Heart left ventricle (tissue), 16 donors: ENCODE measurements at regions not wholly inside any gene's neighbourhood (a gene's known extent, or its start where the extent isn't known, plus 50 kb on each side); places are given as distances from the start of the nearest gene placed in this dataset.

Experiments used
- ATAC-seq, 4 donors: fragments of 200-7000 bp; cut with Tn5 transposase; one replicate each; pipeline ENCODE4 v1.9.1; 2020 to 2022; ENCODE audit warnings: moderate library complexity in 4 of 4, mild to moderate bottlenecking in 3 of 4, moderate number of reproducible peaks in 1 of 4
- DNase-seq, 5 donors: peaks; one replicate each; pipeline ENCODE4 v3.0.0-alpha.2; 2020
- H3K27ac ChIP-seq, 12 donors: fragments of 200-600 bp; sonication (generic) in 4 of 12; one replicate each; pipeline versions ENCODE4 v1.5.0 to v1.8.0; 2016 to 2022; ENCODE audit warnings: mild to moderate bottlenecking in 2 of 12
- H3K27me3 ChIP-seq, 9 donors: fragments of 200-600 bp; sonication (generic) in 2 of 9; one replicate each; pipeline versions ENCODE4 v1.5.1 to v1.8.0; 2016 to 2022; ENCODE audit warnings: mild to moderate bottlenecking in 3 of 9
- H3K36me3 ChIP-seq, 9 donors: fragments of 200-600 bp; sonication (generic) in 2 of 9; one replicate each; pipeline versions ENCODE4 v1.5.0 to v1.8.0; 2018 to 2022; ENCODE audit warnings: mild to moderate bottlenecking in 2 of 9
- H3K4me1 ChIP-seq, 12 donors: fragments of 200-600 bp; sonication (generic) in 4 of 12; one replicate each; pipeline versions ENCODE4 v1.5.0 to v1.8.0; 2016 to 2022; ENCODE audit warnings: mild to moderate bottlenecking in 3 of 12
- H3K4me3 ChIP-seq, 12 donors: fragments of 200-600 bp; sonication (generic) in 4 of 12; one replicate each; pipeline versions ENCODE4 v1.5.0 to v1.8.0; 2017 to 2022; ENCODE audit warnings: mild to moderate bottlenecking in 9 of 12, moderate library complexity in 4 of 12
- H3K9me3 ChIP-seq, 12 donors: fragments of 200-600 bp; sonication (generic) in 4 of 12; one replicate each; pipeline versions ENCODE4 v1.5.0 to v1.8.0; 2016 to 2022; ENCODE audit warnings: mild to moderate bottlenecking in 1 of 12
- POLR2A ChIP-seq, 2 donors: fragments of 450-650 bp; IDR thresholded peaks; one replicate each; pipeline ENCODE4 v1.6.1; 2017; ENCODE audit warnings: antibody characterized with exemption in 2 of 2, mild to moderate bottlenecking in 2 of 2, moderate library complexity in 2 of 2
- WGBS, 4 donors: extraction: QIAGEN DNeasy Blood & Tissue Kit in 2 of 4; methylation state at CpG; one replicate each; pipeline versions ENCODE4 v1.1.5 to v1.1.7; 2013 to 2018; 5-methylcytosine and 5-hydroxymethylcytosine counted together
- intact Hi-C, 10 donors: fragments of 100-400 bp; cut with DNase I; formaldehyde crosslinking; loops; one replicate each; pipeline versions ENCODE4 v1.11.1 to v1.14.2; 2022
- TF ChIP-seq, protein P1 (sequence below), 12 donors: fragments of 200-600 bp; sonication (generic) in 4 of 12; IDR thresholded peaks; one replicate each; pipeline versions ENCODE4 v1.5.0 to v1.8.0; 2018 to 2022; ENCODE audit warnings: antibody characterized with exemption in 12 of 12, mild to moderate bottlenecking in 5 of 12
- donor health status: ischemic (EF 13 %, LVEDD 7.1; RV severe dilation, severe dysfunction).
- donor health status: healthy with polysubstance abuse.
- donor health status: DM: no; HTN: yes; CAD: no.
- donor health status: DM: no; HTN: no; CAD: no.
- donor health status: ischemic (EF 25% LVEDD 6.9; RV normal size, moderate dysfunction).
- donor health status: ischemic (EF 25% LVEDD 5.7; RV mildly dilated, moderate dysfunction).
- donor health status: healthy.
- donor health status: DM: yes; HTN: yes; CAD: no.
- donor health status: ischemic (EF 35%, LVEDD 5.7; RV mildly dilated, moderate dysfunction).
- donor health status: nonischemic (EF 11% LVEDD 7.7; RV severe dilation, severe dysfunction).
- donor health status: DM: yes; HTN: yes; CAD: no.
- donor health status: PGD.
- donor health status: ischemic (EF 29% LVEDD 5.4; RV normal size, mild dysfunction).
- donor health status: nonischemic (EF 23%, LVEDD 6.1; RV moderate dilation, normal function).

GRCh38 chr20:7696311-7696710, 243.9 kb downstream of the HAO1 start:
- Histone ChIP-seq H3K36me3 (no peaks in the 10 kb centered on the region), H3K9me3 (no peaks in the 10 kb centered on the region), H3K27me3 (no peaks in the 10 kb centered on the region), H3K27ac (no peak overlapping the region), H3K4me3 (no peak overlapping the region), H3K4me1 (peaks cover 0 to 4% (median 0%) of the 10 kb centered on the region in 12 donors)
- ATAC-seq (no peak), DNase-seq (no peak)
- TF ChIP-seq, protein P1, sequence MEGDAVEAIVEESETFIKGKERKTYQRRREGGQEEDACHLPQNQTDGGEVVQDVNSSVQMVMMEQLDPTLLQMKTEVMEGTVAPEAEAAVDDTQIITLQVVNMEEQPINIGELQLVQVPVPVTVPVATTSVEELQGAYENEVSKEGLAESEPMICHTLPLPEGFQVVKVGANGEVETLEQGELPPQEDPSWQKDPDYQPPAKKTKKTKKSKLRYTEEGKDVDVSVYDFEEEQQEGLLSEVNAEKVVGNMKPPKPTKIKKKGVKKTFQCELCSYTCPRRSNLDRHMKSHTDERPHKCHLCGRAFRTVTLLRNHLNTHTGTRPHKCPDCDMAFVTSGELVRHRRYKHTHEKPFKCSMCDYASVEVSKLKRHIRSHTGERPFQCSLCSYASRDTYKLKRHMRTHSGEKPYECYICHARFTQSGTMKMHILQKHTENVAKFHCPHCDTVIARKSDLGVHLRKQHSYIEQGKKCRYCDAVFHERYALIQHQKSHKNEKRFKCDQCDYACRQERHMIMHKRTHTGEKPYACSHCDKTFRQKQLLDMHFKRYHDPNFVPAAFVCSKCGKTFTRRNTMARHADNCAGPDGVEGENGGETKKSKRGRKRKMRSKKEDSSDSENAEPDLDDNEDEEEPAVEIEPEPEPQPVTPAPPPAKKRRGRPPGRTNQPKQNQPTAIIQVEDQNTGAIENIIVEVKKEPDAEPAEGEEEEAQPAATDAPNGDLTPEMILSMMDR (IDR thresholded peaks at IDR 0.05), result no peak
- TF ChIP-seq POLR2A (IDR thresholded peaks at IDR 0.05), result no peak
- intact Hi-C loops, result no loop called here
- 30 to 70% (median 54%) methylated on average over 1 of the region's 1 CpG for WGBS, 4 donors

DNA sequence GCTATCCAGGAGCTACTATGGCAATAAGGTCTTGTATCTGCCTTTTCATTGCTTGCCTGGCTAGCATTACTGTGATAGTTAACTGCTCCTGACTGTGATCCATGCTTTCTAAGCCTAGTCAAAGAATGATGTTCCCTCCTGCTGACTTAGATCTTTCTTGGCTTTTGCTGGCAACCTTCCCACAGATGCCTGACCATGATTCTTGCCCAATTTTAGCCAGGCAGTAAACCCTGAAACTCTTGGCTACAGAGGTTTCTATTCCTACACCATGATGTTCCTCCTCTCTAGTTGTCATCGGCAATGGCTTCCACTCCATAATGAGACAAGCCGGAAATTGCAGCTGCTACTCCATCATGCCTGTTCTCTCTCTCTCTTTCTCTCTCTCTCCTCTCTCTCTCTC, 238.1 kb downstream of the HAO1 start:
- H3K4me1 ChIP-seq, result no peaks in the 10 kb centered on the region
- no peak overlapping the region for H3K4me3 ChIP-seq
- H3K27me3 ChIP-seq, result no peaks in the 10 kb centered on the region
- no peaks in the 10 kb centered on the region for H3K9me3 ChIP-seq
- no peak for TF ChIP-seq POLR2A (IDR thresholded peaks at IDR 0.05)
- TF ChIP-seq, protein P1 (IDR thresholded peaks at IDR 0.05), result no peak
- 76 to 94% (median 84%) methylated on average over 2 of the region's 2 CpGs for WGBS, 4 donors
- DNase-seq (no peak), ATAC-seq (no peak)
- intact Hi-C loops, result no loop called here
- no peaks in the 10 kb centered on the region for H3K36me3 ChIP-seq
- H3K27ac ChIP-seq, result no peak overlapping the region

DNA sequence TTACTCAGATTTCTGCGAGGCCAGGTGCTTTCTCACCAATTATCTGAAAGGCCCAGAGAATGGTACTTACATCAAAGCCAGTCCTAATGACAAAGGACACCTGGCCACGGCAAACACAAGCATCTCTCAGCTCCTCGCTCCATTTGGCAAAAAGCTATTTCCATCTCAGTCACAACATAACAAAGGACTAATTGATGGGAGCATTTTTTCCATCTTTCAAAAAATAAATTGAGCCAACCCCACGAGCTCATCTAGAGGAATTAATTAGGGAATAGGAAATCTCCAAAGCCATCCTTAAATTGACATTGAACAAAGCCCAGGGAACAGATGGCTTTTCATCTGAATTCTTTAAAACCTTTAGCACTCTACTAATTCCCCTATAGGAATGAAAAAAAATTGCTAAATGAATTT, 236.7 kb downstream of the HAO1 start:
- no peak for ATAC-seq
- intact Hi-C loops, result no loop called here
- no peak overlapping the region for H3K27ac ChIP-seq
- no peak overlapping the region for H3K4me3 ChIP-seq
- H3K9me3 ChIP-seq, result no peaks in the 10 kb centered on the region
- H3K4me1 ChIP-seq, result no peaks in the 10 kb centered on the region
- no peak for DNase-seq
- WGBS, 4 donors, result 50 to 58% (median 56%) methylated on average over 4 of the region's 4 CpGs
- no peaks in the 10 kb centered on the region for H3K36me3 ChIP-seq
- no peak for TF ChIP-seq POLR2A (IDR thresholded peaks at IDR 0.05)
- TF ChIP-seq, protein P1 (IDR thresholded peaks at IDR 0.05), result no peak
- H3K27me3 ChIP-seq, result no peaks in the 10 kb centered on the region

- WGBS, 4 donors, result 61 to 73% (median 69%) methylated on average over 2 of the region's 2 CpGs
- Histone ChIP-seq H3K4me3 (no peak overlapping the region), H3K27ac (no peak overlapping the region), H3K27me3 (no peaks in the 10 kb centered on the region), H3K4me1 (no peaks in the 10 kb centered on the region), H3K9me3 (no peaks in the 10 kb centered on the region), H3K36me3 (no peaks in the 10 kb centered on the region)
- intact Hi-C loops, result no loop called here
- TF ChIP-seq POLR2A (IDR thresholded peaks at IDR 0.05), result no peak
- TF ChIP-seq, protein P1 (IDR thresholded peaks at IDR 0.05), result no peak
- no peak for ATAC-seq
- no peak for DNase-seq
These were observed 236.3 kb downstream of the HAO1 start for GRCh38 chr20:7703996-7704395.
